ENCODE measurements at regions not wholly inside any gene's neighbourhood (a gene's known extent, or its start where the extent isn't known, plus 50 kb on each side); places are given as distances from the start of the nearest gene placed in this dataset.

- ChIA-PET CTCF (no interaction called here), POLR2A (no interaction called here)
- peaks cover 4% of the 10 kb centered on the region; the same call in 1 of the 2 replicates for H3K27me3 ChIP-seq (ENCODE audit: control insufficient read depth, insufficient read depth, low read length)
- H3K36me3 ChIP-seq (ENCODE audit: control insufficient read depth, insufficient read depth, low read length): no peaks in the 10 kb centered on the region
- intact Hi-C loops (cut with micrococcal nuclease; ENCODE audit: unreplicated experiment) (no loop called here), in situ Hi-C loops (cut with HindIII; ENCODE audit: low pct_unique_long_range_greater_than_20kb, low sequenced_read_pairs) (no loop called here)
- no peak for TF ChIP-seq SIN3A (IDR thresholded peaks at IDR 0.05; ENCODE audit: borderline replicate concordance, insufficient read depth, low read depth, low read length)
- TF ChIP-seq POLR2AphosphoS5 (IDR thresholded peaks at IDR 0.05; ENCODE audit: low read depth, low read length): no peak
- TF ChIP-seq CTCF (IDR thresholded peaks at IDR 0.05): no peak
- TF ChIP-seq TCF7L2 (IDR thresholded peaks at IDR 0.05; ENCODE audit: low read depth, low read length): no peak
- no peak for TF ChIP-seq REST (IDR thresholded peaks at IDR 0.05; ENCODE audit: insufficient read depth in 1 of 2, low read depth in 2 of 2, low read length in 1 of 2)
- ATAC-seq (no peak), DNase-seq (ENCODE audit: low read depth, low spot score) (no peak)
- no peaks in the 10 kb centered on the region for H3K4me1 ChIP-seq (ENCODE audit: control insufficient read depth, insufficient read depth, low read length)
- no peak overlapping the region for H3K27ac ChIP-seq (ENCODE audit: low read length)
- no peaks in the 10 kb centered on the region for H3K9me3 ChIP-seq (ENCODE audit: control insufficient read depth, insufficient read depth, low read depth, low read length)
- no peak overlapping the region for H3K4me3 ChIP-seq (ENCODE audit: low read depth in 2 of 2, low read length in 2 of 2)
- BruUV-seq (replicated peaks): no TSS peak
Measured at GRCh38 chr11:116062129-116062489, 557.9 kb upstream of the CADM1 start.

- DNase-seq (ENCODE audit: low read depth, low spot score): no peak
- Histone ChIP-seq H3K4me3 (ENCODE audit: low read depth in 2 of 2, low read length in 2 of 2) (no peak overlapping the region), H3K27ac (ENCODE audit: low read length) (no peak overlapping the region), H3K9me3 (ENCODE audit: control insufficient read depth, insufficient read depth, low read depth, low read length) (no peaks in the 10 kb centered on the region), H3K36me3 (ENCODE audit: control insufficient read depth, insufficient read depth, low read length) (no peaks in the 10 kb centered on the region), H3K4me1 (ENCODE audit: control insufficient read depth, insufficient read depth, low read length) (no peaks in the 10 kb centered on the region), H3K27me3 (ENCODE audit: control insufficient read depth, insufficient read depth, low read length) (peaks cover 5% of the 10 kb centered on the region)
- ChIA-PET CTCF (no interaction called here), POLR2A (no interaction called here)
- TF ChIP-seq CTCF (IDR thresholded peaks at IDR 0.05) (no peak), TCF7L2 (IDR thresholded peaks at IDR 0.05; ENCODE audit: low read depth, low read length) (no peak)
- BruUV-seq (replicated peaks): no TSS peak
- in situ Hi-C loops (cut with HindIII; ENCODE audit: low pct_unique_long_range_greater_than_20kb, low sequenced_read_pairs): no loop called here
- no peak for ATAC-seq
- intact Hi-C loops (cut with micrococcal nuclease; ENCODE audit: unreplicated experiment): no loop called here
Measured at GRCh38 chr11:116061322-116061721, 557.1 kb upstream of the CADM1 start.

- Histone ChIP-seq H3K36me3 (ENCODE audit: control insufficient read depth, insufficient read depth, low read length) (no peaks in the 10 kb centered on the region), H3K4me3 (ENCODE audit: low read depth in 2 of 2, low read length in 2 of 2) (no peak overlapping the region), H3K27me3 (ENCODE audit: control insufficient read depth, insufficient read depth, low read length) (peaks cover 12% of the 10 kb centered on the region), H3K4me1 (ENCODE audit: control insufficient read depth, insufficient read depth, low read length) (no peaks in the 10 kb centered on the region), H3K27ac (ENCODE audit: low read length) (no peak overlapping the region), H3K9me3 (ENCODE audit: control insufficient read depth, insufficient read depth, low read depth, low read length) (no peaks in the 10 kb centered on the region)
- intact Hi-C loops (cut with micrococcal nuclease; ENCODE audit: unreplicated experiment): no loop called here
- ATAC-seq (no peak), DNase-seq (ENCODE audit: low read depth, low spot score) (no peak)
- TF ChIP-seq CTCF (IDR thresholded peaks at IDR 0.05): no peak
- no peak for TF ChIP-seq POLR2AphosphoS5 (IDR thresholded peaks at IDR 0.05; ENCODE audit: low read depth, low read length)
- TF ChIP-seq TCF7L2 (IDR thresholded peaks at IDR 0.05; ENCODE audit: low read depth, low read length): no peak
- no peak for TF ChIP-seq SIN3A (IDR thresholded peaks at IDR 0.05; ENCODE audit: borderline replicate concordance, insufficient read depth, low read depth, low read length)
- TF ChIP-seq REST (IDR thresholded peaks at IDR 0.05; ENCODE audit: insufficient read depth in 1 of 2, low read depth in 2 of 2, low read length in 1 of 2): no peak
- in situ Hi-C loops (cut with HindIII; ENCODE audit: low pct_unique_long_range_greater_than_20kb, low sequenced_read_pairs): no loop called here
- POLR2A ChIA-PET: no interaction called here
- CTCF ChIA-PET: no interaction called here
- BruUV-seq (replicated peaks): no TSS peak
Measured at GRCh38 chr11:116059919-116060318, 555.7 kb upstream of the CADM1 start.
